H9 (cell line): ENCODE measurements at regions not wholly inside any gene's neighbourhood (a gene's known extent, or its start where the extent isn't known, plus 50 kb on each side); places are given as distances from the start of the nearest gene placed in this dataset.

ENCODE experiments used
- DNase-seq: peaks from one replicate; pipeline ENCODE4 v3.0.0-alpha.2; 2017
- H2AFZ ChIP-seq: one replicate; pipeline ENCODE4 v1.6.1; 2013; ENCODE audit warnings: mild to moderate bottlenecking, low read length, control low read depth, moderate library complexity
- H2AK5ac ChIP-seq: 2 replicates; pipeline ENCODE4 v1.6.1; 2013; ENCODE audit warnings: low read length, control low read depth, mixed read lengths; ENCODE audit not compliant: insufficient read length
- H2BK120ac ChIP-seq: one replicate; pipeline ENCODE4 v1.6.1; 2013; ENCODE audit warnings: low read depth, mild to moderate bottlenecking, low read length, control low read depth, inconsistent platforms; ENCODE audit not compliant: poor library complexity, severe bottlenecking
- H2BK12ac ChIP-seq: 2 replicates; pipeline ENCODE4 v1.6.1; 2013; ENCODE audit warnings: low read length, control low read depth, mixed read lengths, low read depth; ENCODE audit not compliant: insufficient read length
- H2BK15ac ChIP-seq: 2 replicates; pipeline ENCODE4 v1.6.1; 2013; ENCODE audit warnings: low read depth, low read length, control low read depth
- H2BK20ac ChIP-seq: one replicate; pipeline ENCODE4 v1.6.1; 2013; ENCODE audit warnings: low read depth, mild to moderate bottlenecking, low read length, control low read depth, inconsistent platforms; ENCODE audit not compliant: poor library complexity, severe bottlenecking
- H2BK5ac ChIP-seq: 2 replicates; pipeline ENCODE4 v1.6.1; 2013; ENCODE audit warnings: low read length, control low read depth, mixed read lengths; ENCODE audit not compliant: insufficient read length
- H3K14ac ChIP-seq: 2 replicates; pipeline ENCODE4 v1.6.1; 2013; ENCODE audit warnings: low read length, control low read depth; ENCODE audit not compliant: insufficient read depth
- H3K18ac ChIP-seq: 2 replicates; pipeline ENCODE4 v1.6.1; 2013; ENCODE audit warnings: low read depth, mild to moderate bottlenecking, mixed read lengths, low read length, control low read depth; ENCODE audit not compliant: insufficient read length
- H3K23ac ChIP-seq: 2 replicates; pipeline ENCODE4 v1.6.1; 2013; ENCODE audit warnings: low read length, control low read depth, mixed read lengths, low read depth; ENCODE audit not compliant: insufficient read length
- H3K23me2 ChIP-seq: 2 replicates; pipeline ENCODE4 v1.6.1; 2013; ENCODE audit warnings: low read depth, mild to moderate bottlenecking, mixed read lengths, low read length, control low read depth; ENCODE audit not compliant: insufficient read length, poor library complexity, severe bottlenecking
- H3K27ac ChIP-seq: 2 replicates; pipeline ENCODE4 v1.5.1; 2013; ENCODE audit warnings: low read length, control low read depth, mixed read lengths, low read depth; ENCODE audit not compliant: insufficient read length
- H3K27me3 ChIP-seq: 2 replicates; pipeline ENCODE4 v1.6.1; 2013; ENCODE audit warnings: low read length, control low read depth, inconsistent platforms; ENCODE audit not compliant: insufficient read depth
- H3K4ac ChIP-seq: 2 replicates; pipeline ENCODE4 v1.6.1; 2013; ENCODE audit warnings: low read depth, mild to moderate bottlenecking, control low read depth, inconsistent platforms, low read length, moderate library complexity
- H3K4me1 ChIP-seq: 2 replicates; pipeline ENCODE4 v1.6.1; 2013; ENCODE audit warnings: low read length, control low read depth, inconsistent platforms; ENCODE audit not compliant: insufficient read depth
- H3K4me2 ChIP-seq: 2 replicates; pipeline ENCODE4 v1.6.1; 2013; ENCODE audit warnings: low read length, control low read depth, mixed read lengths; ENCODE audit not compliant: insufficient read length, insufficient read depth
- H3K56ac ChIP-seq: 2 replicates; pipeline ENCODE4 v1.6.1; 2013; ENCODE audit warnings: low read depth, mild to moderate bottlenecking, mixed read lengths, low read length, control low read depth; ENCODE audit not compliant: insufficient read length
- H3K79me1 ChIP-seq: 2 replicates; pipeline ENCODE4 v1.6.1; 2013; ENCODE audit warnings: low read depth, mild to moderate bottlenecking, moderate library complexity, low read length, control low read depth, inconsistent platforms; ENCODE audit not compliant: insufficient read depth, poor library complexity, severe bottlenecking
- H3K79me2 ChIP-seq: 2 replicates; pipeline ENCODE4 v1.6.1; 2013; ENCODE audit warnings: low read length, control low read depth, inconsistent platforms; ENCODE audit not compliant: insufficient read depth
- H3K9ac ChIP-seq: 2 replicates; pipeline ENCODE4 v1.6.1; 2013; ENCODE audit warnings: low read length, control low read depth, mixed read lengths; ENCODE audit not compliant: insufficient read length; ENCODE audit errors: extremely low read depth
- H3K9me3 ChIP-seq: one replicate; pipeline ENCODE4 v1.6.1; 2013; ENCODE audit warnings: low read depth, low read length, inconsistent platforms; ENCODE audit not compliant: control insufficient read depth
- H3T11ph ChIP-seq: one replicate; pipeline ENCODE4 v1.6.1; 2013; ENCODE audit warnings: mild to moderate bottlenecking, low read length, control low read depth, inconsistent platforms
- H4K20me1 ChIP-seq: one replicate; pipeline ENCODE4 v1.6.1; 2013; ENCODE audit not compliant: control insufficient read depth, insufficient read length, insufficient read depth
- H4K5ac ChIP-seq: 2 replicates; pipeline ENCODE4 v1.6.1; 2013; ENCODE audit warnings: low read depth, mild to moderate bottlenecking, mixed read lengths, low read length, control low read depth; ENCODE audit not compliant: insufficient read length
- H4K8ac ChIP-seq: replicated peaks from 2 replicates; pipeline ENCODE4 v1.6.1; 2013; ENCODE audit warnings: low read length, control low read depth, mixed read lengths, low read depth; ENCODE audit not compliant: insufficient read length
- H4K91ac ChIP-seq: 2 replicates; pipeline ENCODE4 v1.6.1; 2013; ENCODE audit warnings: low read depth, mild to moderate bottlenecking, moderate library complexity, mixed read lengths, low read length, control low read depth; ENCODE audit not compliant: insufficient read length
- H3K27ac Mint-ChIP-seq, 3 experiments: 2 replicates in 2 of 3; 3 replicates in 1 of 3; pipeline ENCODE4 v1.8.0; 2020 to 2021; ENCODE audit warnings: mixed read lengths in 3 of 3, mild to moderate bottlenecking in 1 of 3, moderate library complexity in 1 of 3
- H3K27me3 Mint-ChIP-seq: 2 replicates; pipeline ENCODE4 v1.8.0; 2021; ENCODE audit warnings: low read depth, mild to moderate bottlenecking, moderate library complexity, mixed read lengths
- H3K36me3 Mint-ChIP-seq, 3 experiments: 2 replicates in 2 of 3; 3 replicates in 1 of 3; pipeline ENCODE4 v1.8.0; 2020 to 2021; ENCODE audit warnings: low read depth in 3 of 3, mixed read lengths in 3 of 3; ENCODE audit not compliant: insufficient read depth in 1 of 3
- H3K4me1 Mint-ChIP-seq, 2 experiments: 2 replicates each; pipeline ENCODE4 v1.8.0; 2020; ENCODE audit warnings: mixed read lengths in 2 of 2
- H3K4me3 Mint-ChIP-seq, 2 experiments: 2 replicates in 1 of 2; 3 replicates in 1 of 2; pipeline ENCODE4 v1.8.0; 2020 to 2021; ENCODE audit warnings: mild to moderate bottlenecking in 2 of 2, mixed read lengths in 2 of 2, moderate library complexity in 1 of 2
- H3K9me3 Mint-ChIP-seq, 2 experiments: 2 replicates in 1 of 2; 3 replicates in 1 of 2; pipeline ENCODE4 v1.8.0; 2020; ENCODE audit warnings: mild to moderate bottlenecking in 2 of 2, mixed read lengths in 2 of 2, moderate library complexity in 1 of 2
- CTCF ChIP-seq: fragments of 200-600 bp; sonication (generic); conservative IDR thresholded peaks from 3 replicates; pipeline ENCODE4 v1.8.0; 2021; ENCODE audit warnings: antibody characterized with exemption, mild to moderate bottlenecking
- WGBS: extraction: QIAGEN DNeasy Blood & Tissue Kit; methylation state at CpG from one replicate; pipeline ENCODE4 v1.1.7; 2013; ENCODE audit warnings: missing lambda C conversion rate, low lambda C conversion rate, mixed read lengths; ENCODE audit not compliant: insufficient read length; ENCODE audit errors: extremely low coverage; 5-methylcytosine and 5-hydroxymethylcytosine counted together

- Histone ChIP-seq H3K9me3 (no peaks in the 10 kb centered on the region), H4K20me1 (no peaks in the 10 kb centered on the region), H2BK12ac (no peak overlapping the region), H2BK15ac (no peak overlapping the region), H3K9ac (no peak overlapping the region), H3T11ph (no peak overlapping the region), H3K18ac (no peak overlapping the region), H3K56ac (no peak overlapping the region), H3K14ac (no peak overlapping the region), H3K4ac (no peak overlapping the region), H3K23me2 (no peaks in the 10 kb centered on the region), H3K79me2 (no peaks in the 10 kb centered on the region), H3K79me1 (no peaks in the 10 kb centered on the region), H3K23ac (no peak overlapping the region), H2BK20ac (no peak overlapping the region), H3K27ac (no peak overlapping the region), H3K27me3 (no peaks in the 10 kb centered on the region), H4K91ac (no peak overlapping the region), H3K4me2 (no peak overlapping the region), H4K5ac (no peak overlapping the region), H2AK5ac (no peak overlapping the region), H4K8ac (no peak overlapping the region), H2AFZ (no peak overlapping the region), H2BK120ac (no peak overlapping the region), H3K4me1 (no peaks in the 10 kb centered on the region), H2BK5ac (no peak overlapping the region)
- WGBS, result no CpG with 5 or more reads among the region's 3 CpGs
- Mint-ChIP-seq H3K4me1 (no peaks in the 10 kb centered on the region), H3K9me3 (peaks cover 32 to 34% of the 10 kb centered on the region in 2 experiments), H3K27ac (no peak overlapping the region), H3K4me3 (no peak overlapping the region), H3K36me3 (no peaks in the 10 kb centered on the region), H3K27me3 (no peaks in the 10 kb centered on the region)
- no peak for TF ChIP-seq CTCF
- DNase-seq, result no peak
Observed at GRCh38 chr7:68166525-68166924, 1169.9 kb downstream of the TYW1 start.
